ENCODE measurements at regions not wholly inside any gene's neighbourhood (a gene's known extent, or its start where the extent isn't known, plus 50 kb on each side); places are given as distances from the start of the nearest gene placed in this dataset.

DNA sequence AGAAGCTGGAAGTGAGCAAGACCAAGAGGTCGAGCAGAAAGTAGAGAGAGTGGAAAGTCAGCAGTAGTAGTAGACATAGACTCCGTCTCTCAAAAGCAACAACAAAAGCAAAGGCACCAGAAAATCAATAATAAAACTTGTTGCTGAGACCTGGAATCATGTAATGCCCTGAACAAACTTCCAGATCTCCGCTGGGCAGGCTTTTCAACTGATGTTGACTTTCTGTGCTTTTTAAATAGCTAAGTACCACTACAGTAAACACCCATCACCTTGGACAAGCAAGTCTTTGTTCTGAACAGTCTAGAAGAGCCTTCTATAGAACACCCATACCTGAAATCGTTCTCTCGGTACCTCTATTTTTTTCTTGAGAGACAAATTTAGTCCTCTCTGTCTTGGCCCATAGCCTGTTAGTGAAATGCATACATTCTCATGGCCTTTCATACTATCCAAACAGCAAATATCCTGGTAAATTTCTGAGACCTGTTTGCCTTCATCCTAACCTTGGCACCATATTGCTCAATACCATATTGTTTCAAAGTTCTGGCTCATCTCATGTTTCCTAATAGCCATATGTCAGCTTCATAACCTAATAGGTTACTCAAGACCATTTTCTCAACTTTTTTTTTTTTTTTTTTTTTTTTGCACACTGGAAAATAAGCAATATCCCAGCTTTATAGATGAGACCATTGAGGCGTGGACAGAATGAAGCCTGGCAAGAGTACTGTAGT is 200.6 kb upstream of the RBPJ start:
- no peaks in the 10 kb centered on the region for H3K9me3 Mint-ChIP-seq
- peaks cover 11% of the 10 kb centered on the region for H3K27me3 Mint-ChIP-seq (ENCODE audit: low read depth)
- H3K36me3 Mint-ChIP-seq (ENCODE audit: low read depth): no peaks in the 10 kb centered on the region
- no peak for DNase-seq (ENCODE audit: low read depth, low spot score)
- H3K4me1 Mint-ChIP-seq: no peaks in the 10 kb centered on the region
- no peak overlapping the region for H3K4me3 Mint-ChIP-seq
- no peak overlapping the region for H3K27ac Mint-ChIP-seq (ENCODE audit: unreplicated experiment)
- TF ChIP-seq, protein P1, sequence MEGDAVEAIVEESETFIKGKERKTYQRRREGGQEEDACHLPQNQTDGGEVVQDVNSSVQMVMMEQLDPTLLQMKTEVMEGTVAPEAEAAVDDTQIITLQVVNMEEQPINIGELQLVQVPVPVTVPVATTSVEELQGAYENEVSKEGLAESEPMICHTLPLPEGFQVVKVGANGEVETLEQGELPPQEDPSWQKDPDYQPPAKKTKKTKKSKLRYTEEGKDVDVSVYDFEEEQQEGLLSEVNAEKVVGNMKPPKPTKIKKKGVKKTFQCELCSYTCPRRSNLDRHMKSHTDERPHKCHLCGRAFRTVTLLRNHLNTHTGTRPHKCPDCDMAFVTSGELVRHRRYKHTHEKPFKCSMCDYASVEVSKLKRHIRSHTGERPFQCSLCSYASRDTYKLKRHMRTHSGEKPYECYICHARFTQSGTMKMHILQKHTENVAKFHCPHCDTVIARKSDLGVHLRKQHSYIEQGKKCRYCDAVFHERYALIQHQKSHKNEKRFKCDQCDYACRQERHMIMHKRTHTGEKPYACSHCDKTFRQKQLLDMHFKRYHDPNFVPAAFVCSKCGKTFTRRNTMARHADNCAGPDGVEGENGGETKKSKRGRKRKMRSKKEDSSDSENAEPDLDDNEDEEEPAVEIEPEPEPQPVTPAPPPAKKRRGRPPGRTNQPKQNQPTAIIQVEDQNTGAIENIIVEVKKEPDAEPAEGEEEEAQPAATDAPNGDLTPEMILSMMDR (conservative IDR thresholded peaks at IDR 0.05): no peak

- no peaks in the 10 kb centered on the region for H3K36me3 Mint-ChIP-seq (ENCODE audit: low read depth)
- TF ChIP-seq, protein P1 (conservative IDR thresholded peaks at IDR 0.05): no peak
- H3K9me3 Mint-ChIP-seq: peaks cover 4% of the 10 kb centered on the region
- no peak overlapping the region for H3K4me3 Mint-ChIP-seq
- H3K4me1 Mint-ChIP-seq: no peaks in the 10 kb centered on the region
- DNase-seq (ENCODE audit: low read depth, low spot score): no peak
- H3K27ac Mint-ChIP-seq (ENCODE audit: unreplicated experiment): no peak overlapping the region
- peaks cover 5% of the 10 kb centered on the region for H3K27me3 Mint-ChIP-seq (ENCODE audit: low read depth)
Measured at GRCh38 chr4:26122690-26123089, 198.1 kb upstream of the RBPJ start.

- no peaks in the 10 kb centered on the region for H3K27me3 Mint-ChIP-seq (ENCODE audit: low read depth)
- H3K27ac Mint-ChIP-seq (ENCODE audit: unreplicated experiment): no peak overlapping the region
- no peaks in the 10 kb centered on the region for H3K4me1 Mint-ChIP-seq
- peaks cover 4% of the 10 kb centered on the region for H3K9me3 Mint-ChIP-seq
- no peaks in the 10 kb centered on the region for H3K36me3 Mint-ChIP-seq (ENCODE audit: low read depth)
- no peak overlapping the region for H3K4me3 Mint-ChIP-seq
- DNase-seq (ENCODE audit: low read depth, low spot score): no peak
- TF ChIP-seq, protein P1 (conservative IDR thresholded peaks at IDR 0.05): no peak
Measured at GRCh38 chr4:26124753-26125321, 196.0 kb upstream of the RBPJ start.

DNA sequence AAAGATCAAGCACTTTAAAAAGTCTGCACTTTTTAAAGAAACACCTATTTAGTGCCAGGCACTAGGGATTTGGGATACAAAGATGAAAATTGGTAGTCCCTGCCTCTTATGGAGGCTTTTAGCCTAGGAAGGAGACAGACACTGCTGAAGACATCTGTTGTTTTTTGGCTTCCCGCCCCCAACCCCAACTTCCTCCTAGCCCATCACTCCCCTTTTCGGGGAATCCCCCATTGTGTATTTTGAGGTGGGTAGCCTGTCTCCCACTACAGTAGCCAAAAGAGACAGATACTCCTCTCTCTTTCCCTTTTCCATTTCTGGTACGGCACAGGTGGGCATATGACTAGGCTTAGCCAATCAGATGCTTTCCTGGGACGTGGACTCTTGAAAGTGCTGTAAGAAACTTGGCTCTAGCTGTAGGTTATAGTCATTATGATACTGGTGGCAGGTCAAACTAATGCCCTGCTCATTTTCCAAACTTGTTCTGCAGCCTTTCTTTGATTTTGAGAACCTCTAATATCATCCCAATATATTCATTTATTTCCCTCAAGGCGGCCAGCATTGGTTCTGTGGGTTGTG is 194.6 kb upstream of the RBPJ start:
- Mint-ChIP-seq H3K27ac (ENCODE audit: unreplicated experiment) (no peak overlapping the region), H3K36me3 (ENCODE audit: low read depth) (no peaks in the 10 kb centered on the region), H3K9me3 (peaks cover 4% of the 10 kb centered on the region), H3K4me1 (no peaks in the 10 kb centered on the region), H3K27me3 (ENCODE audit: low read depth) (no peaks in the 10 kb centered on the region), H3K4me3 (no peak overlapping the region)
- no peak for DNase-seq (ENCODE audit: low read depth, low spot score)
- TF ChIP-seq, protein P1 (conservative IDR thresholded peaks at IDR 0.05): no peak

GRCh38 chr4:26126994-26127393 is 193.8 kb upstream of the RBPJ start:
- Mint-ChIP-seq H3K9me3 (peaks cover 4% of the 10 kb centered on the region), H3K36me3 (ENCODE audit: low read depth) (no peaks in the 10 kb centered on the region), H3K4me1 (no peaks in the 10 kb centered on the region), H3K27ac (ENCODE audit: unreplicated experiment) (no peak overlapping the region), H3K27me3 (ENCODE audit: low read depth) (no peaks in the 10 kb centered on the region), H3K4me3 (no peak overlapping the region)
- TF ChIP-seq, protein P1 (conservative IDR thresholded peaks at IDR 0.05): no peak
- DNase-seq (ENCODE audit: low read depth, low spot score): no peak

Data from neural crest cell (in vitro differentiated cells).